DOHH2 (cell line): ENCODE measurements at regions not wholly inside any gene's neighbourhood (a gene's known extent, or its start where the extent isn't known, plus 50 kb on each side); places are given as distances from the start of the nearest gene placed in this dataset.

Experiments used
- H3F3A ChIP-seq: fragments of 200-600 bp; sonication (generic), shearing (Covaris generic); 2 replicates; pipeline ENCODE4 v1.6.0; 2016; ENCODE audit warnings: antibody characterized with exemption, mild to moderate bottlenecking; ENCODE audit not compliant: control insufficient read depth, insufficient read depth
- H3K27ac ChIP-seq: fragments of 200-600 bp; sonication (generic); 2 replicates; pipeline ENCODE4 v1.5.1; 2014; ENCODE audit warnings: low read depth, mild to moderate bottlenecking, low read length, moderate library complexity
- H3K27me3 ChIP-seq: fragments of 200-600 bp; sonication (generic); 2 replicates; pipeline ENCODE4 v1.6.1; 2014; ENCODE audit warnings: mild to moderate bottlenecking, low read length, mixed read lengths; ENCODE audit not compliant: control insufficient read depth
- H3K36me3 ChIP-seq: fragments of 200-600 bp; sonication (generic); 2 replicates; pipeline ENCODE4 v1.6.1; 2014; ENCODE audit warnings: mild to moderate bottlenecking, low read length, moderate library complexity, mixed read lengths; ENCODE audit not compliant: control insufficient read depth
- H3K4me1 ChIP-seq: fragments of 200-600 bp; sonication (generic); 2 replicates; pipeline ENCODE4 v1.6.1; 2014; ENCODE audit warnings: mild to moderate bottlenecking, low read length, mixed read lengths; ENCODE audit not compliant: control insufficient read depth
- H3K4me2 ChIP-seq: fragments of 200-600 bp; sonication (generic); 2 replicates; pipeline ENCODE4 v1.6.0; 2014; ENCODE audit warnings: mild to moderate bottlenecking, low read length, moderate library complexity
- H3K4me3 ChIP-seq: fragments of 200-600 bp; sonication (generic); 2 replicates; pipeline ENCODE4 v1.5.1; 2014; ENCODE audit warnings: mild to moderate bottlenecking, low read length, mixed read lengths
- H3K79me2 ChIP-seq: fragments of 200-600 bp; sonication (generic); 2 replicates; pipeline ENCODE4 v1.6.1; 2014; ENCODE audit warnings: mild to moderate bottlenecking, low read length, mixed read lengths; ENCODE audit not compliant: control insufficient read depth
- H3K9me2 ChIP-seq: fragments of 200-600 bp; sonication (generic); replicated peaks from 2 replicates; pipeline ENCODE4 v1.6.1; 2014; ENCODE audit warnings: mild to moderate bottlenecking, low read length, mixed read lengths; ENCODE audit not compliant: control insufficient read depth
- H3K9me3 ChIP-seq: fragments of 200-600 bp; sonication (generic); 2 replicates; pipeline ENCODE4 v1.6.1; 2014; ENCODE audit warnings: antibody characterized with exemption, low read length, mixed read lengths; ENCODE audit not compliant: control insufficient read depth, insufficient read depth
- H4K20me1 ChIP-seq: fragments of 200-600 bp; sonication (generic); 2 replicates; pipeline ENCODE4 v1.6.0; 2014; ENCODE audit warnings: low read depth, mild to moderate bottlenecking, antibody characterized with exemption, low read length, moderate library complexity; ENCODE audit not compliant: control insufficient read depth, insufficient read depth
- CTCF ChIP-seq: fragments of 200-600 bp; sonication (generic); IDR thresholded peaks from one replicate; pipeline ENCODE4 v1.5.1; 2014; ENCODE audit warnings: antibody characterized with exemption, mild to moderate bottlenecking, low read depth, low read length; ENCODE audit not compliant: poor library complexity, severe bottlenecking
- EZH2phosphoT487 ChIP-seq: fragments of 200-600 bp; sonication (generic); IDR thresholded peaks from 2 replicates; pipeline ENCODE4 v1.6.1; 2017; ENCODE audit warnings: borderline replicate concordance, mild to moderate bottlenecking, antibody characterized with exemption, low read length, moderate library complexity, mixed read lengths

- no peaks in the 10 kb centered on the region for H4K20me1 ChIP-seq
- no peak overlapping the region for H3K4me3 ChIP-seq
- H3K4me2 ChIP-seq = no peak overlapping the region
- no peaks in the 10 kb centered on the region for H3K79me2 ChIP-seq
- H3K9me3 ChIP-seq = no peaks in the 10 kb centered on the region
- TF ChIP-seq CTCF (no peak), EZH2phosphoT487 (no peak)
- no peaks in the 10 kb centered on the region for H3K9me2 ChIP-seq
- H3K27ac ChIP-seq = no peak overlapping the region
- no peaks in the 10 kb centered on the region for H3K36me3 ChIP-seq
- peaks cover 8% of the 10 kb centered on the region for H3K27me3 ChIP-seq
- H3K4me1 ChIP-seq = no peaks in the 10 kb centered on the region; the same call in 1 of the 2 replicates
- H3F3A ChIP-seq = no peaks in the 10 kb centered on the region
Observed at GRCh38 chr6:44624226-44624625, 236.7 kb downstream of the CDC5L start.

DNA sequence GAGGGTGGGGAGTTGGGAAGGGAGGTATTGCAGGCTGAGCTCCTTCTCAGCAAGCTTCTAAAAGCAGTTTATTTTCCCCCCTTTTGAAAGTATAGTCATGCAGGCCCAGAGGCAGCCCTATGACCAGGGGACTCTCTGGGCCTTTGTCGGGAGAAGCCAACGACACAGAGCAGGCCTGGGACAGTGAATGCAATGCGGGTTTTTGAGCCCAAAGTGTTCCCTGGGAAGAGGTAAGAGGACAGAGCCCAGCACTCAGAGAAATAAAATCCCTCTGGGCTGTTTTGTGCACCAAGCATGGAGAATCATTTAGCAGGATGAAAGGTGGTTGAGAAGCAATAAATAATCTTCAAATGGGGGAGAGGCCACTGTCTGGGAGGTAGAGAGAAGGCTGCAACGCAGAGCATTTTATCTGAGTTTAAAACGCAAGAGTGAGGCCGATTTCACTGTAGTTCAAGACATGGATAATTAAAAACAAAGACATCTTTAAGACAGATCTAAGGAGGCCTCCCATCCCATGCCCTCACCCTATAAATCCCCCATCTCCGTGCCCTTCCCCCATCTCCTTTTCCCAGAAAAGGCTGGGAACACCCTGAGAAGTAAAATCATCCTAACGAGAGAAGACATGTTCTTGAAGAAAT is 237.5 kb downstream of the CDC5L start:
- Histone ChIP-seq H3F3A (no peaks in the 10 kb centered on the region), H3K79me2 (no peaks in the 10 kb centered on the region), H3K4me3 (no peak overlapping the region), H3K9me3 (no peaks in the 10 kb centered on the region), H3K27ac (no peak overlapping the region), H3K9me2 (no peaks in the 10 kb centered on the region), H3K4me2 (no peak overlapping the region), H3K4me1 (no peaks in the 10 kb centered on the region; the same call in 1 of the 2 replicates), H4K20me1 (no peaks in the 10 kb centered on the region), H3K27me3 (peaks cover 8% of the 10 kb centered on the region), H3K36me3 (no peaks in the 10 kb centered on the region)
- TF ChIP-seq CTCF = no peak
- no peak for TF ChIP-seq EZH2phosphoT487

DNA sequence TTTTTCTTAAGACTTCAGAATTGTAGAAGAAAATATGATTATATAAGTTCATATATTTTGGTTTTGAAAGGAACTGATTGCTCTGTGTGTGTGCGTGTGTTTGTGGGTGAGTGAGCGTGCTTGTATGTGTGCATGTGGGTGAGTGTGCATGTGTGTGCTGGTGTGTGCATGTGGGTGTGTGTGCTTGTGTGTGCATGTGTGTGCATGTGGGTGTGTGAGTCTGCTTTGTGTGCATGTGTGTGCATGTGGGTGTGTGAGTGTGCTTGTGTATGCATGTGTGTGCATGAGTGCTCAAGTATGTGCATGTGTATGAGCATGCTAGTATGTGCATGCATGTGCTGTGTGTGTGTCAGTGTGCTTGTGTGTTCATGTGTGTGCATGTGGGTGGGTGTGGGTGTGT is 238.5 kb downstream of the CDC5L start:
- Histone ChIP-seq H3K4me2 (no peak overlapping the region), H3F3A (no peaks in the 10 kb centered on the region), H3K36me3 (no peaks in the 10 kb centered on the region), H3K4me1 (no peaks in the 10 kb centered on the region; the same call in 1 of the 2 replicates), H3K4me3 (no peak overlapping the region), H3K9me2 (no peaks in the 10 kb centered on the region), H3K27ac (no peak overlapping the region), H3K79me2 (no peaks in the 10 kb centered on the region), H4K20me1 (no peaks in the 10 kb centered on the region), H3K9me3 (no peaks in the 10 kb centered on the region), H3K27me3 (peaks cover 14% of the 10 kb centered on the region; the same call in 1 of the 2 replicates)
- TF ChIP-seq EZH2phosphoT487 (no peak), CTCF (no peak)
